Karpas-422 (cell line): ENCODE measurements at regions not wholly inside any gene's neighbourhood (a gene's known extent, or its start where the extent isn't known, plus 50 kb on each side); places are given as distances from the start of the nearest gene placed in this dataset.
A peak's percentile ranks its signal among the peaks of the same experiment; 100 is the strongest.

ENCODE experiments used
- DNase-seq: peaks from one replicate; pipeline ENCODE4 v3.0.0-alpha.2; 2015
- H2AFZ ChIP-seq: fragments of 200-600 bp; sonication (generic); 2 replicates; pipeline ENCODE4 v1.6.1; 2014; ENCODE audit warnings: antibody characterized with exemption, low read length, mixed read lengths
- H3K27ac ChIP-seq: fragments of 200-600 bp; sonication (generic); 2 replicates; pipeline ENCODE4 v1.5.1; 2014; ENCODE audit warnings: mild to moderate bottlenecking, low read length, moderate library complexity
- H3K27me3 ChIP-seq: fragments of 200-600 bp; sonication (generic); 2 replicates; pipeline ENCODE4 v1.6.1; 2014; ENCODE audit warnings: low read length, mixed read lengths
- H3K36me3 ChIP-seq: fragments of 200-600 bp; sonication (generic); 2 replicates; pipeline ENCODE4 v1.6.1; 2014; ENCODE audit warnings: low read length, mixed read lengths; ENCODE audit not compliant: insufficient read depth
- H3K4me1 ChIP-seq: fragments of 200-600 bp; sonication (generic); 2 replicates; pipeline ENCODE4 v1.6.1; 2014; ENCODE audit warnings: mild to moderate bottlenecking, low read length, mixed read lengths
- H3K4me2 ChIP-seq: fragments of 200-600 bp; sonication (generic); 2 replicates; pipeline ENCODE4 v1.6.1; 2014; ENCODE audit warnings: low read length, low read depth, mild to moderate bottlenecking; ENCODE audit not compliant: poor library complexity, severe bottlenecking
- H3K4me3 ChIP-seq: fragments of 200-600 bp; sonication (generic); 2 replicates; pipeline ENCODE4 v1.5.1; 2014; ENCODE audit warnings: mild to moderate bottlenecking, antibody characterized with exemption, low read length, mixed read lengths
- H3K79me2 ChIP-seq: fragments of 200-600 bp; sonication (generic); 2 replicates; pipeline ENCODE4 v1.6.1; 2014; ENCODE audit warnings: mild to moderate bottlenecking, low read length, mixed read lengths
- H3K9ac ChIP-seq: fragments of 200-600 bp; sonication (generic); 2 replicates; pipeline ENCODE4 v1.6.0; 2014; ENCODE audit warnings: low read length
- H3K9me2 ChIP-seq: fragments of 200-600 bp; sonication (generic), shearing (Covaris generic); replicated peaks from 2 replicates; pipeline ENCODE4 v1.6.0; 2014; ENCODE audit warnings: mild to moderate bottlenecking, low read length, moderate library complexity; ENCODE audit not compliant: insufficient read depth
- H3K9me3 ChIP-seq: fragments of 300-700, 200-600 bp; sonication (generic); 2 replicates; pipeline ENCODE4 v1.6.1; 2014; ENCODE audit warnings: low read length, mixed read lengths
- H4K20me1 ChIP-seq: fragments of 200-600 bp; sonication (generic); 2 replicates; pipeline ENCODE4 v1.6.1; 2014; ENCODE audit warnings: mild to moderate bottlenecking, antibody characterized with exemption, low read length, low read depth; ENCODE audit not compliant: insufficient read depth

GRCh38 chr1:199725002-199725565 is 302.4 kb upstream of the NR5A2 start:
- no peak overlapping the region for H3K27ac ChIP-seq
- H4K20me1 ChIP-seq: no peaks in the 10 kb centered on the region
- H3K9me3 ChIP-seq: no peaks in the 10 kb centered on the region
- no peak overlapping the region for H3K4me2 ChIP-seq
- H2AFZ ChIP-seq: 0 out of 2 replicates have a peak overlapping the region, but pooled peaks have one; percentile 28
- no peaks in the 10 kb centered on the region for H3K9me2 ChIP-seq
- H3K9ac ChIP-seq: no peak overlapping the region
- no peaks in the 10 kb centered on the region for H3K36me3 ChIP-seq
- no peaks in the 10 kb centered on the region for H3K4me1 ChIP-seq
- DNase-seq: no peak
- no peaks in the 10 kb centered on the region for H3K79me2 ChIP-seq
- H3K27me3 ChIP-seq: no peaks in the 10 kb centered on the region
- H3K4me3 ChIP-seq: no peak overlapping the region

- Histone ChIP-seq H3K9me2 (no peaks in the 10 kb centered on the region), H3K27me3 (no peaks in the 10 kb centered on the region), H4K20me1 (no peaks in the 10 kb centered on the region), H3K9me3 (no peaks in the 10 kb centered on the region), H3K36me3 (no peaks in the 10 kb centered on the region), H3K4me2 (no peak overlapping the region), H3K9ac (no peak overlapping the region), H3K4me3 (no peak overlapping the region), H3K27ac (no peak overlapping the region), H3K4me1 (no peaks in the 10 kb centered on the region), H2AFZ (no peak overlapping the region), H3K79me2 (no peaks in the 10 kb centered on the region)
- no peak for DNase-seq
These were observed 299.8 kb upstream of the NR5A2 start for GRCh38 chr1:199727682-199728081.

- Histone ChIP-seq H3K9me3 (no peaks in the 10 kb centered on the region), H3K9me2 (no peaks in the 10 kb centered on the region), H3K79me2 (no peaks in the 10 kb centered on the region), H4K20me1 (no peaks in the 10 kb centered on the region), H3K36me3 (no peaks in the 10 kb centered on the region), H3K4me3 (no peak overlapping the region), H3K4me2 (no peak overlapping the region), H3K9ac (no peak overlapping the region), H3K27ac (no peak overlapping the region), H2AFZ (no peak overlapping the region), H3K27me3 (no peaks in the 10 kb centered on the region), H3K4me1 (no peaks in the 10 kb centered on the region)
- no peak for DNase-seq
These were observed 299.2 kb upstream of the NR5A2 start for GRCh38 chr1:199728345-199728744.

GRCh38 chr1:199733125-199733524 is 294.4 kb upstream of the NR5A2 start:
- Histone ChIP-seq H3K4me3 (no peak overlapping the region), H2AFZ (no peak overlapping the region), H4K20me1 (no peaks in the 10 kb centered on the region), H3K27ac (no peak overlapping the region), H3K9me2 (no peaks in the 10 kb centered on the region), H3K4me1 (no peaks in the 10 kb centered on the region), H3K4me2 (no peak overlapping the region), H3K9me3 (no peaks in the 10 kb centered on the region), H3K36me3 (no peaks in the 10 kb centered on the region), H3K79me2 (no peaks in the 10 kb centered on the region), H3K27me3 (no peaks in the 10 kb centered on the region), H3K9ac (no peak overlapping the region)
- no peak for DNase-seq

GRCh38 chr1:199734186-199734585 is 293.3 kb upstream of the NR5A2 start:
- Histone ChIP-seq H3K9ac (no peak overlapping the region), H4K20me1 (no peaks in the 10 kb centered on the region), H3K4me1 (no peaks in the 10 kb centered on the region), H3K79me2 (no peaks in the 10 kb centered on the region), H2AFZ (no peak overlapping the region), H3K27me3 (no peaks in the 10 kb centered on the region), H3K4me3 (no peak overlapping the region), H3K9me2 (no peaks in the 10 kb centered on the region), H3K9me3 (no peaks in the 10 kb centered on the region), H3K36me3 (no peaks in the 10 kb centered on the region), H3K27ac (no peak overlapping the region), H3K4me2 (no peak overlapping the region)
- no peak for DNase-seq

GRCh38 chr1:199735660-199736059 is 291.9 kb upstream of the NR5A2 start:
- DNase-seq: no peak
- no peaks in the 10 kb centered on the region for H3K4me1 ChIP-seq
- H3K9me2 ChIP-seq: no peaks in the 10 kb centered on the region
- H3K4me3 ChIP-seq: no peak overlapping the region
- no peaks in the 10 kb centered on the region for H4K20me1 ChIP-seq
- no peak overlapping the region for H3K9ac ChIP-seq
- no peak overlapping the region for H3K27ac ChIP-seq
- no peak overlapping the region for H2AFZ ChIP-seq
- no peaks in the 10 kb centered on the region for H3K79me2 ChIP-seq
- H3K4me2 ChIP-seq: no peak overlapping the region
- no peaks in the 10 kb centered on the region for H3K27me3 ChIP-seq
- H3K36me3 ChIP-seq: no peaks in the 10 kb centered on the region
- H3K9me3 ChIP-seq: no peaks in the 10 kb centered on the region

GRCh38 chr1:199736646-199737045 is 290.9 kb upstream of the NR5A2 start:
- Histone ChIP-seq H3K27me3 (no peaks in the 10 kb centered on the region), H3K36me3 (no peaks in the 10 kb centered on the region), H3K27ac (no peak overlapping the region), H3K4me3 (no peak overlapping the region), H3K9ac (no peak overlapping the region), H3K9me3 (no peaks in the 10 kb centered on the region), H2AFZ (no peak overlapping the region), H4K20me1 (no peaks in the 10 kb centered on the region), H3K4me2 (no peak overlapping the region), H3K79me2 (no peaks in the 10 kb centered on the region), H3K9me2 (no peaks in the 10 kb centered on the region), H3K4me1 (no peaks in the 10 kb centered on the region)
- no peak for DNase-seq

GRCh38 chr1:199741586-199741985 is 285.9 kb upstream of the NR5A2 start:
- no peaks in the 10 kb centered on the region for H4K20me1 ChIP-seq
- H3K9me2 ChIP-seq: no peaks in the 10 kb centered on the region
- no peaks in the 10 kb centered on the region for H3K36me3 ChIP-seq
- no peaks in the 10 kb centered on the region for H3K79me2 ChIP-seq
- no peak overlapping the region for H3K27ac ChIP-seq
- H3K4me1 ChIP-seq: no peaks in the 10 kb centered on the region
- no peak overlapping the region for H3K9ac ChIP-seq
- H3K4me3 ChIP-seq: no peak overlapping the region
- no peaks in the 10 kb centered on the region for H3K27me3 ChIP-seq
- no peak for DNase-seq
- H2AFZ ChIP-seq: no peak overlapping the region
- no peak overlapping the region for H3K4me2 ChIP-seq
- no peaks in the 10 kb centered on the region for H3K9me3 ChIP-seq

- no peak for DNase-seq
- H3K27ac ChIP-seq: no peak overlapping the region
- no peaks in the 10 kb centered on the region for H3K9me2 ChIP-seq
- H3K9ac ChIP-seq: no peak overlapping the region
- H3K4me3 ChIP-seq: no peak overlapping the region
- no peaks in the 10 kb centered on the region for H3K4me1 ChIP-seq
- H2AFZ ChIP-seq: no peak overlapping the region
- H3K79me2 ChIP-seq: no peaks in the 10 kb centered on the region
- no peaks in the 10 kb centered on the region for H3K27me3 ChIP-seq
- H4K20me1 ChIP-seq: no peaks in the 10 kb centered on the region
- no peak overlapping the region for H3K4me2 ChIP-seq
- no peaks in the 10 kb centered on the region for H3K9me3 ChIP-seq
- no peaks in the 10 kb centered on the region for H3K36me3 ChIP-seq
These were observed 285.0 kb upstream of the NR5A2 start for GRCh38 chr1:199742547-199742946.
